HepG2 (cell line): ENCODE measurements at regions not wholly inside any gene's neighbourhood (a gene's known extent, or its start where the extent isn't known, plus 50 kb on each side); places are given as distances from the start of the nearest gene placed in this dataset.

Experiments
- ATAC-seq: fragments of 200-7000 bp; cut with Tn5 transposase; 3 replicates; pipeline ENCODE4 v1.9.1; 2020; ENCODE audit warnings: mild to moderate bottlenecking, moderate library complexity
- BruUV-seq: library from RNA; stranded (reverse); fragments of 400-500 nt; replicated peaks from 2 replicates; lab custom pipeline; 2021; lab: Mats Ljungman, UMichigan
- CTCF ChIA-PET: fragments of 300-600 bp; formaldehyde crosslinking; extraction: SDS; loops from one replicate; lab custom pipeline; 2021; ENCODE audit warnings: low total read pairs, inconsistent platforms, low intra/inter-chr PET ratio; lab: Yijun Ruan, JAX
- POLR2A ChIA-PET: fragments of 350-600 bp; sonication (Branson Sonifier 250); formaldehyde crosslinking; loops from one replicate; lab custom pipeline; 2020; ENCODE audit warnings: antibody characterized with exemption, inconsistent platforms; lab: Yijun Ruan, JAX
- DNase-seq: peaks from one replicate; pipeline ENCODE4 v3.0.0-alpha.2; 2015; ENCODE audit warnings: low spot score
- FAIRE-seq: peaks from 3 replicates; lab custom pipeline; 2011; peaks lifted over from hg19 to GRCh38; lab: Jason Lieb, UNC
- H2AFZ ChIP-seq: one replicate; pipeline ENCODE4 v1.6.1; 2011; ENCODE audit warnings: low read length, inconsistent platforms
- H3K27ac ChIP-seq: fragments of 300-600 bp; 3 replicates; pipeline ENCODE4 v1.8.0; 2011; ENCODE audit warnings: mixed run types, mild to moderate bottlenecking, mixed read lengths, low read length, inconsistent platforms; ENCODE audit not compliant: insufficient read depth; ENCODE audit errors: extremely low read length
- H3K27me3 ChIP-seq, 2 experiments: fragments of 200-600 bp in 1 of 2; 2 replicates in 1 of 2; 3 replicates in 1 of 2; pipeline versions ENCODE4 v1.6.0 to v1.8.0; 2011; ENCODE audit warnings: low read length in 2 of 2, mild to moderate bottlenecking in 2 of 2, moderate library complexity in 2 of 2, inconsistent platforms in 1 of 2; ENCODE audit not compliant: insufficient read depth in 2 of 2, control insufficient read depth in 1 of 2
- H3K36me3 ChIP-seq, 2 experiments: fragments of 200-600 bp in 1 of 2; replicated peaks in 1 of 2; 2 replicates in 1 of 2; 3 replicates in 1 of 2; pipeline versions ENCODE4 v1.5.1 to v1.8.0; 2011; ENCODE audit warnings: low read length in 2 of 2, inconsistent platforms in 1 of 2; ENCODE audit not compliant: insufficient read depth in 2 of 2, control insufficient read depth in 1 of 2
- H3K4me1 ChIP-seq: 2 replicates; pipeline ENCODE4 v1.5.1; 2012; ENCODE audit warnings: low read length, inconsistent platforms; ENCODE audit not compliant: insufficient read depth
- H3K4me2 ChIP-seq: 2 replicates; pipeline ENCODE4 v1.6.0; 2011; ENCODE audit warnings: low read depth, low read length, inconsistent platforms
- H3K4me3 ChIP-seq, 3 experiments: fragments of 200-600 bp in 1 of 3; sonication (generic), shearing (Covaris generic) in 1 of 3; replicated peaks in 1 of 3; 2 replicates each; pipeline ENCODE4 v1.5.1; 2011 to 2016; ENCODE audit warnings: low read length in 3 of 3, inconsistent platforms in 2 of 3, low read depth in 2 of 3, mild to moderate bottlenecking in 2 of 3, control low read depth in 1 of 3, mixed read lengths in 1 of 3; ENCODE audit not compliant: insufficient read depth in 1 of 3
- H3K79me2 ChIP-seq: one replicate; pipeline ENCODE4 v1.6.1; 2011; ENCODE audit warnings: low read length, inconsistent platforms; ENCODE audit not compliant: insufficient read depth
- H3K9ac ChIP-seq: 2 replicates; pipeline ENCODE4 v1.6.0; 2011; ENCODE audit warnings: mild to moderate bottlenecking, low read depth, low read length, inconsistent platforms; ENCODE audit not compliant: insufficient read depth
- H3K9me3 ChIP-seq: 2 replicates; pipeline ENCODE4 v1.5.1; 2012; ENCODE audit warnings: mild to moderate bottlenecking, low read length
- H4K20me1 ChIP-seq: 2 replicates; pipeline ENCODE4 v1.6.0; 2011; ENCODE audit warnings: inconsistent platforms, mild to moderate bottlenecking, low read length, moderate library complexity; ENCODE audit not compliant: insufficient read depth
- ATF7 ChIP-seq, 2 experiments: fragments of 450-650 bp in 1 of 2; sonication (generic) in 1 of 2; formaldehyde crosslinking in 1 of 2; IDR thresholded peaks; 2 replicates each; pipeline versions ENCODE4 v1.4.0 to v1.6.1; 2016 to 2020; ENCODE audit warnings: antibody characterized with exemption in 1 of 2, mild to moderate bottlenecking in 1 of 2, missing genetic modification reagents in 1 of 2
- MIXL1 ChIP-seq: IDR thresholded peaks from 2 replicates; pipeline ENCODE4 v1.6.1; 2016
- ZFP37 ChIP-seq: sonication (generic); formaldehyde crosslinking; IDR thresholded peaks from 2 replicates; pipeline ENCODE4 v1.4.0; 2020; ENCODE audit warnings: missing genetic modification reagents, borderline replicate concordance
- WGBS: methylation state at CpG from one replicate; pipeline ENCODE4 v1.1.6; 2017; ENCODE audit warnings: low lambda C conversion rate; 5-methylcytosine and 5-hydroxymethylcytosine counted together
- in situ Hi-C: cut with HindIII; loops from 2 replicates; pipeline ENCODE4 v1.10.0; 2017; ENCODE audit warnings: low pct_unique_long_range_greater_than_20kb; ENCODE audit not compliant: extremely low pct_ligation_motif_present
- intact Hi-C: fragments of 100-400 bp; cut with micrococcal nuclease; formaldehyde crosslinking; loops from one replicate; pipeline ENCODE4 v1.10.0; 2022; ENCODE audit not compliant: unreplicated experiment
- TF ChIP-seq, protein P1 (sequence below): sonication (generic); formaldehyde crosslinking; IDR thresholded peaks from 2 replicates; pipeline ENCODE4 v1.9.0; 2022; ENCODE audit warnings: low read depth, missing genetic modification reagents
- TF ChIP-seq, protein P2 (sequence below): sonication (generic); formaldehyde crosslinking; IDR thresholded peaks from 2 replicates; pipeline ENCODE4 v1.4.0; 2020; ENCODE audit warnings: low read depth, mild to moderate bottlenecking, missing genetic modification reagents
- TF ChIP-seq, protein P3 (sequence below): IDR thresholded peaks from 2 replicates; pipeline ENCODE4 v1.6.1; 2016; ENCODE audit warnings: missing biosample characterization, missing genetic modification reagents, low read depth
- TF ChIP-seq, protein P4 (sequence below): fragments of 450-650 bp; IDR thresholded peaks from 2 replicates; pipeline ENCODE4 v1.6.1; 2017; ENCODE audit warnings: mild to moderate bottlenecking
- TF ChIP-seq, protein P5 (sequence below): sonication (generic); formaldehyde crosslinking; IDR thresholded peaks from 2 replicates; pipeline ENCODE4 v1.9.0; 2022; ENCODE audit warnings: missing genetic modification reagents, mild to moderate bottlenecking, borderline replicate concordance

DNA sequence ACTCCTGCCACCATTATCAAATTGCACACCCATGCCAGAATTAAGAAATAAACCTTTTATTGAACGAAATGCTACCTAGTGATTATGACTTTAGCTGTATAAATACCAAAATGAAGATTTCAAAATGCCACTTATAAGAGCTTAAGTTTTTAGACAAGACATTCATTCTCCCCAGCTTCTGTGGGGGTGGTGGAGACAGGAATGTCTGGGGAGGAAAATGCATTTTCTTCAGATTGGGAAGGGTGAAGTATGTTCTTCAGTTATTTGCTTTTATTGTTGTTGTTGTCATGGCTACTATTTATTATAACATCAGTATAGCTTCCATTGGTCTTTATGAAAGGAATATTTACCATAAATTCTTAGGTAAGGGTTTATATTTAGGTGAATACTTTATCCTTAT lies 132.7 kb upstream of the GMNC start:
- intact Hi-C loops: no loop called here
- CTCF ChIA-PET: no interaction called here

More for the DNA sequence above, 132.7 kb upstream of the GMNC start:
- no peaks in the 10 kb centered on the region for H3K36me3 ChIP-seq
- H3K27ac ChIP-seq: no peak overlapping the region
- DNase-seq: no peak
- TF ChIP-seq, protein P1, sequence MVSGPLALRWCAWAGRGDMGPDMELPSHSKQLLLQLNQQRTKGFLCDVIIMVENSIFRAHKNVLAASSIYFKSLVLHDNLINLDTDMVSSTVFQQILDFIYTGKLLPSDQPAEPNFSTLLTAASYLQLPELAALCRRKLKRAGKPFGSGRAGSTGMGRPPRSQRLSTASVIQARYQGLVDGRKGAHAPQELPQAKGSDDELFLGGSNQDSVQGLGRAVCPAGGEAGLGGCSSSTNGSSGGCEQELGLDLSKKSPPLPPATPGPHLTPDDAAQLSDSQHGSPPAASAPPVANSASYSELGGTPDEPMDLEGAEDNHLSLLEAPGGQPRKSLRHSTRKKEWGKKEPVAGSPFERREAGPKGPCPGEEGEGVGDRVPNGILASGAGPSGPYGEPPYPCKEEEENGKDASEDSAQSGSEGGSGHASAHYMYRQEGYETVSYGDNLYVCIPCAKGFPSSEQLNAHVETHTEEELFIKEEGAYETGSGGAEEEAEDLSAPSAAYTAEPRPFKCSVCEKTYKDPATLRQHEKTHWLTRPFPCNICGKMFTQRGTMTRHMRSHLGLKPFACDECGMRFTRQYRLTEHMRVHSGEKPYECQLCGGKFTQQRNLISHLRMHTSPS (CRISPR knock-in tag): no peak
- TF ChIP-seq, protein P2, sequence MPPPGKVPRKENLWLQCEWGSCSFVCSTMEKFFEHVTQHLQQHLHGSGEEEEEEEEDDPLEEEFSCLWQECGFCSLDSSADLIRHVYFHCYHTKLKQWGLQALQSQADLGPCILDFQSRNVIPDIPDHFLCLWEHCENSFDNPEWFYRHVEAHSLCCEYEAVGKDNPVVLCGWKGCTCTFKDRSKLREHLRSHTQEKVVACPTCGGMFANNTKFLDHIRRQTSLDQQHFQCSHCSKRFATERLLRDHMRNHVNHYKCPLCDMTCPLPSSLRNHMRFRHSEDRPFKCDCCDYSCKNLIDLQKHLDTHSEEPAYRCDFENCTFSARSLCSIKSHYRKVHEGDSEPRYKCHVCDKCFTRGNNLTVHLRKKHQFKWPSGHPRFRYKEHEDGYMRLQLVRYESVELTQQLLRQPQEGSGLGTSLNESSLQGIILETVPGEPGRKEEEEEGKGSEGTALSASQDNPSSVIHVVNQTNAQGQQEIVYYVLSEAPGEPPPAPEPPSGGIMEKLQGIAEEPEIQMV (CRISPR knock-in tag): no peak
- TF ChIP-seq, protein P3, sequence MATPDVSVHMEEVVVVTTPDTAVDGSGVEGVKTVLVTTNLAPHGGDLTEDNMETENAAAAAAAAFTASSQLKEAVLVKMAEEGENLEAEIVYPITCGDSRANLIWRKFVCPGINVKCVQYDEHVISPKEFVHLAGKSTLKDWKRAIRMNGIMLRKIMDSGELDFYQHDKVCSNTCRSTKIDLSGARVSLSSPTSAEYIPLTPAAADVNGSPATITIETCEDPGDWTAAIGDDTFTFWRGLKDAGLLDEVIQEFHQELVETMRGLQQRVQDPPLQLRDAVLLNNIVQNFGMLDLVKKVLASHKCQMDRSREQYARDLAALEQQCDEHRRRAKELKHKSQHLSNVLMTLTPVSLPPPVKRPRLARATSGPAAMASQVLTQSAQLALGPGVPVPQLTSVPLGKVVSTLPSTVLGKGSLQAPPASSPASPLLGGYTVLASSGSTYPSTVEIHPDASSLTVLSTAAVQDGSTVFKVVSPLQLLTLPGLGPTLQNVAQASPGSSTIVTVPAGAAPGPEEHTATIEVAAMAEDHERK (CRISPR knock-in tag): no peak
- TF ChIP-seq MIXL1 (CRISPR knock-in tag) (no peak), ZFP37 (CRISPR knock-in tag) (no peak), ATF7 (IDR thresholded peaks at IDR 0.05) (no peak), ATF7 (CRISPR knock-in tag; IDR thresholded peaks at IDR 0.05) (no peak)
- TF ChIP-seq, protein P4, sequence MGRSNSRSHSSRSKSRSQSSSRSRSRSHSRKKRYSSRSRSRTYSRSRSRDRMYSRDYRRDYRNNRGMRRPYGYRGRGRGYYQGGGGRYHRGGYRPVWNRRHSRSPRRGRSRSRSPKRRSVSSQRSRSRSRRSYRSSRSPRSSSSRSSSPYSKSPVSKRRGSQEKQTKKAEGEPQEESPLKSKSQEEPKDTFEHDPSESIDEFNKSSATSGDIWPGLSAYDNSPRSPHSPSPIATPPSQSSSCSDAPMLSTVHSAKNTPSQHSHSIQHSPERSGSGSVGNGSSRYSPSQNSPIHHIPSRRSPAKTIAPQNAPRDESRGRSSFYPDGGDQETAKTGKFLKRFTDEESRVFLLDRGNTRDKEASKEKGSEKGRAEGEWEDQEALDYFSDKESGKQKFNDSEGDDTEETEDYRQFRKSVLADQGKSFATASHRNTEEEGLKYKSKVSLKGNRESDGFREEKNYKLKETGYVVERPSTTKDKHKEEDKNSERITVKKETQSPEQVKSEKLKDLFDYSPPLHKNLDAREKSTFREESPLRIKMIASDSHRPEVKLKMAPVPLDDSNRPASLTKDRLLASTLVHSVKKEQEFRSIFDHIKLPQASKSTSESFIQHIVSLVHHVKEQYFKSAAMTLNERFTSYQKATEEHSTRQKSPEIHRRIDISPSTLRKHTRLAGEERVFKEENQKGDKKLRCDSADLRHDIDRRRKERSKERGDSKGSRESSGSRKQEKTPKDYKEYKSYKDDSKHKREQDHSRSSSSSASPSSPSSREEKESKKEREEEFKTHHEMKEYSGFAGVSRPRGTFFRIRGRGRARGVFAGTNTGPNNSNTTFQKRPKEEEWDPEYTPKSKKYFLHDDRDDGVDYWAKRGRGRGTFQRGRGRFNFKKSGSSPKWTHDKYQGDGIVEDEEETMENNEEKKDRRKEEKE: no peak
- TF ChIP-seq, protein P5, sequence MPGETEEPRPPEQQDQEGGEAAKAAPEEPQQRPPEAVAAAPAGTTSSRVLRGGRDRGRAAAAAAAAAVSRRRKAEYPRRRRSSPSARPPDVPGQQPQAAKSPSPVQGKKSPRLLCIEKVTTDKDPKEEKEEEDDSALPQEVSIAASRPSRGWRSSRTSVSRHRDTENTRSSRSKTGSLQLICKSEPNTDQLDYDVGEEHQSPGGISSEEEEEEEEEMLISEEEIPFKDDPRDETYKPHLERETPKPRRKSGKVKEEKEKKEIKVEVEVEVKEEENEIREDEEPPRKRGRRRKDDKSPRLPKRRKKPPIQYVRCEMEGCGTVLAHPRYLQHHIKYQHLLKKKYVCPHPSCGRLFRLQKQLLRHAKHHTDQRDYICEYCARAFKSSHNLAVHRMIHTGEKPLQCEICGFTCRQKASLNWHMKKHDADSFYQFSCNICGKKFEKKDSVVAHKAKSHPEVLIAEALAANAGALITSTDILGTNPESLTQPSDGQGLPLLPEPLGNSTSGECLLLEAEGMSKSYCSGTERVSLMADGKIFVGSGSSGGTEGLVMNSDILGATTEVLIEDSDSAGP (CRISPR knock-in tag): no peak
- H3K4me3 ChIP-seq: no peak overlapping the region
- in situ Hi-C loops: no loop called here
- H3K4me1 ChIP-seq: no peaks in the 10 kb centered on the region
- POLR2A ChIA-PET: no interaction called here
- no TSS peak for BruUV-seq
- H2AFZ ChIP-seq: no peak overlapping the region
- H4K20me1 ChIP-seq: no peaks in the 10 kb centered on the region
- H3K79me2 ChIP-seq: no peaks in the 10 kb centered on the region
- no peaks in the 10 kb centered on the region for H3K27me3 ChIP-seq
- no peak overlapping the region for H3K4me2 ChIP-seq
- no peak overlapping the region for H3K9ac ChIP-seq
- H3K9me3 ChIP-seq: no peaks in the 10 kb centered on the region
- 0% methylated on average over 1 of the region's 1 CpG for WGBS
- no peak for FAIRE-seq
- no peak for ATAC-seq
